ENCODE measurements at regions not wholly inside any gene's neighbourhood (a gene's known extent, or its start where the extent isn't known, plus 50 kb on each side); places are given as distances from the start of the nearest gene placed in this dataset.

- TF ChIP-seq CTCF (IDR thresholded peaks at IDR 0.05) = no peak
Observed at GRCh38 chr3:163971861-163972260, 1106.4 kb downstream of the SI start.

GRCh38 chr3:163957072-163957471 lies 1121.2 kb downstream of the SI start:
- TF ChIP-seq CTCF (IDR thresholded peaks at IDR 0.05) = no peak

DNA sequence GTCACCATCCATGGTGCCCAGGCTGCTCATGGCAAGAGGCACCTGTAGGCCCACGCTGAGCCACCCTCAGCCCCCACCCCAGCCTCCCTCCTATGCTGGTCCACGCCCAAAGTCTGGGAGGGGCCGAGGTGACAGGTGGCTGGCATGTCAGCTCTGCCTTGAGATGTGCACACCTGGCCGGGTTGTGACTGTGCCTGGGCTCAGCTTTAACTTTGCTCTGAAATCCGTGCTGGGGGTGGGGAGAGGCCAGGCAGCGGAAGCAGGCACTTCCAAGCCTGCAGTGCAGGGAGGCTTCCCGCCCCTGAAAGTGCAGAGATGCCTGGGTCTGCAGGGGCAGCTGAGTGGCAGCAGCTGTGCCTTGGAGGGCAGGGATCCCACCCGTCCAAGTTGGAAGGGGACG lies 1124.8 kb downstream of the SI start:
- TF ChIP-seq CTCF (IDR thresholded peaks at IDR 0.05) = no peak

- no peak for TF ChIP-seq CTCF (IDR thresholded peaks at IDR 0.05)
Observed at GRCh38 chr3:163952499-163952898, 1125.8 kb downstream of the SI start.

- peak; percentile 74 for TF ChIP-seq CTCF (IDR thresholded peaks at IDR 0.05)
Observed at GRCh38 chr3:163951397-163951987, 1126.8 kb downstream of the SI start.

DNA sequence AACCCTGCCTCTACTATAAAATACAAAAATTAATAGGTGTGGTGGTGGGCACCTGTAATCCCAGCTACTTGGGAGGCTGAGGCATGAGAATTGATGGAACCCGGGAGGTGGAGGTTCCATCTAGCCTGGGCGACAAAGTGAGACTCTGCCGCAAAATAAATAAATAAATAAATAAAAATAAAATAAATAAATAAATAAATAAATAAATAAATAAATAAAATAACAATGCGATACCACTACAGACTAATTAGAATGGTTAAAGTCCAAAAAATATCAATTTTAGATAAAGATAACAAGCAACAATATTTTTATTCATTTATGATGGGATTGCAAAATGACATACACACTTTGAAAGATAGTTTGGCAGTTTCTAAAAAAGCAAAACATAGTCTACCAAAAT lies 1131.5 kb downstream of the SI start:
- TF ChIP-seq CTCF (IDR thresholded peaks at IDR 0.05) = no peak

GRCh38 chr3:163943664-163944063 lies 1134.6 kb downstream of the SI start:
- no peak for TF ChIP-seq CTCF (IDR thresholded peaks at IDR 0.05)

DNA sequence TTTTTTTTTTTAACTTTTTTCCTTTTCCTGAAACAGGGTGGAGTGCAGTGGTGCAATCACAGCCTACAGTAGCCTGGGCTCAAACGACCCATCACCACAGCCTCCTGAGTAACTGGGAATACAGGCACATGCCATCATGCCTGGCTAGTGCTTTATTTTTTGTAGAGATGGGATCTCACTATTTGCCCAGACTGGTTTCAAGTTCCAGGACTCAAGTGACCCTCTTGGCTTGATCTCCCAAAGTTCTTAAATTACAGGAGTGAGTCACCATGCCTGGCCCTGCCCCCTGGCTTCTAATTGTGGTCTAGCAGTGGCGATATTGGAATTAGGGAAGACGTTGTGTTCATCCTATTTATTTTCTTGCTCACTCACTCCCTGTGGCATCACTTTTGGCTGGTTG lies 1138.4 kb downstream of the SI start:
- TF ChIP-seq CTCF (IDR thresholded peaks at IDR 0.05) = no peak
